GM12865 (cell line): ENCODE measurements at regions not wholly inside any gene's neighbourhood (a gene's known extent, or its start where the extent isn't known, plus 50 kb on each side); places are given as distances from the start of the nearest gene placed in this dataset.

Experiments
- DNase-seq: peaks from one replicate; pipeline ENCODE4 v3.0.0; 2010; ENCODE audit warnings: low read depth
- H3K4me3 ChIP-seq: 2 replicates; pipeline ENCODE4 v1.5.1; 2011; ENCODE audit warnings: mild to moderate bottlenecking, low read depth, low read length, control low read depth
- CTCF ChIP-seq: IDR thresholded peaks from 2 replicates; pipeline ENCODE4 v1.5.1; 2011; ENCODE audit warnings: low read length, control low read depth, low read depth, inconsistent platforms; ENCODE audit not compliant: insufficient read depth; ENCODE audit errors: missing control alignments

GRCh38 chr17:72360386-72360940 lies 239.6 kb downstream of the SOX9 start:
- H3K4me3 ChIP-seq, result no peak overlapping the region
- DNase-seq, result no peak
- TF ChIP-seq CTCF, result no peak

- TF ChIP-seq CTCF, result no peak
- DNase-seq, result no peak
- no peak overlapping the region for H3K4me3 ChIP-seq
Observed at GRCh38 chr17:72361892-72362291, 241.1 kb downstream of the SOX9 start.

- TF ChIP-seq CTCF, result no peak
- no peak for DNase-seq
- no peak overlapping the region for H3K4me3 ChIP-seq
Observed at GRCh38 chr17:72362376-72363088, 241.7 kb downstream of the SOX9 start.

GRCh38 chr17:72363089-72363610 lies 242.3 kb downstream of the SOX9 start:
- TF ChIP-seq CTCF, result no peak
- DNase-seq, result no peak
- no peak overlapping the region for H3K4me3 ChIP-seq

- peak; percentile 34 for DNase-seq
- TF ChIP-seq CTCF, result peak; percentile 2
- H3K4me3 ChIP-seq, result no peak overlapping the region
Observed at GRCh38 chr17:72365857-72366414, 245.1 kb downstream of the SOX9 start.

- DNase-seq, result no peak
- no peak for TF ChIP-seq CTCF
- no peak overlapping the region for H3K4me3 ChIP-seq
Observed at GRCh38 chr17:72366626-72367025, 245.8 kb downstream of the SOX9 start.
